Embryonic facial prominence (tissue), 1 donor: ENCODE measurements at regions not wholly inside any gene's neighbourhood (a gene's known extent, or its start where the extent isn't known, plus 50 kb on each side); places are given as distances from the start of the nearest gene placed in this dataset.

Experiments
- DNase-seq: peaks from one replicate; pipeline ENCODE4 v3.0.0-alpha.2; 2016; ENCODE audit errors: extremely low spot score

GRCh38 chr17:72574675-72575510 lies 454.1 kb downstream of the SOX9 start:
- DNase-seq = no peak

- no peak for DNase-seq
Measured at GRCh38 chr17:72575542-72576233, 454.9 kb downstream of the SOX9 start.

DNA sequence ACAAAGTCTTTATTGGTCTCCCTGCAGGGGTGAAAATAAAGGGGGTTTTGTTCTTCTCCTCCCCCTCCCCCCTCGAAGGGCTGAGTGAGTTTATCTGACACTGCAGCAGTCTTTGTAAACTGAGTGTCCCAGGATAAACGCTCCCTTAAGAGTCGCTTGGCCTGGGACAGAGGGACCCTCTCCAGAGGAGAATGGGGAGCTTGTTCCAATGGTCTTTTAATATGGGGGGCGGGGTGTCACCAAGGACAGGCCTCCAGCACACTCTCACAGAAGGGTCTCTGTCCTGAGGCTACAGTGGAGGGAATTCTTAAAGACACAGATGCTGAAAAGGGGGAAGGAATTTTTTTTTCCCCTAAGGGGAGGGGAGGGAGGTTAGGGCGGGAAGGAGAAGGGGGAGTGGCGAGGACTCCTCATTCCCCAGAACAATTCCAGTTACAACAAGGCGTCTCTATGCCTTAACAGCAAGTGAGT lies 455.5 kb downstream of the SOX9 start:
- DNase-seq = no peak

GRCh38 chr17:72578817-72579470 lies 458.1 kb downstream of the SOX9 start:
- DNase-seq = no peak

DNA sequence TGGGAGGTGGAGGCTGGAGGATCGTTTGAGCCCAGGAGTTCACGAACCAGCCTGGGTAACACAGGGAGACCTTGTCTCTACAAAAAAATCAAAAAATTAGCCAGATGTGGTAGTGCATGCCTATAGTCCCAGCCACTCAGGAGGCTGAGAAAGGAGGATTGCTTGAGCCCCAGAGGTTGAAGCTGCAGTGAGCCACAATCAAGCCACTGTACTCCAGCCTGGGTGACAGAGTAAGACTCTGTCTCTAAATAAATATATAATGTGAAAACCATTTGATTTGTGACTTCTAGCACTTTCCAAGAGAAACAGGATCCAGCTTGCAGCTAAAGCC lies 459.1 kb downstream of the SOX9 start:
- DNase-seq = no peak

DNA sequence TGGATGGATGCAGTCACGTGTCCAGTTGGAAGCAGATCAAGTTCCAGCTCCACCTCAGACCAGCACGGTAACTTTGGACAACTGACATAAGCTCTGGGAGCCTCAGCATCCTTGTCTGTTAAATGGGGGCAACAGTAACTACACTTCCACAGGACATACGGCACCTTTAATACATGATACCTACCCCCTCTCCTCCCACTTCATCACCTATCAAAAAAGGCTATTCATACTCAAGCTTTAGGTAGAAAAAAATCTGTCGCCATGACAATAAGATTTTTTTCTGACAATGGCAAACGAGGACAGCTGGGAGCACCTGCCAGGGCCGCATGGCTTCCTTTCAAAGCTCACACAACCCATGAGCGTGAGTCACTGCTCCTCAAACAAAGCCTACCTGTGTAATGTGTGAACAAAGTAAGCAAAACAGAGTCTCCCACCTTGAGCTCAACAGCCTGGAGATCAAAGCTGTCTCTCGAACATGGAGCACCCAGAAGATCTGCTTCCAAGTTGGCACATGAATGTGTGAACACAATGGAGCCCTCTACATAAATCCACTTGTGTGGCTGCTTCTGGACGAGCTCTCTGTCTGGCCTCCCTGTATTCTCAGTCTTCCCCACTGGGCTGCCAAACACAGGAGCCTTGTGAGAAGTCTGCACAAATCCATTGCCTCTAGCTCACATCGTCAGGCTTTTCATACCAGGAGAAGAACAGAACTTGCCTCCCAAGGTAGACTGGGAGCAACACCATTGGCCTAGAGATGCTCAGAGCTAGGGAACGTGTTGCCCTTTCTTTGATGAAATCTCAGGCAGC lies 459.7 kb downstream of the SOX9 start:
- DNase-seq = no peak

- DNase-seq = no peak
Measured at GRCh38 chr17:72587156-72587555, 466.3 kb downstream of the SOX9 start.

GRCh38 chr17:72587773-72588511 lies 467.1 kb downstream of the SOX9 start:
- DNase-seq = no peak

DNA sequence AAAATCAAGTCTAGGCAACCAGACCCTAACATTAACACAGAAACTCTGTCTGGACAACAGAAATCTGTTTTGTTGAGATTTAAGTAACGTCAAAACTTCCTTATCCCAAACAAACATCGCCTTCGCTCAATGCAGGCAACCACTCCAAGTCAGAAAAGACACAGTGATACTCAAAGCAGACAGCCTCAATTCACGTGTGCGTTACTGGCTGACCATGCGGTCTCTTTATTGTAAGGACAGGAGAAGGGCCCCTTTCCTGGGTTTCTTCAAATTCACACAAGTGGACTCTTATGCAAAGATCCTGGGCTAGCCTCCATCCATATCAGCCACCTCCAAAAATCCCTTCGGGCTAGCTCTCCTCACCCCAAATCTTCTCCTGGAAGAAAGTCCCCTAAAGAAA lies 467.7 kb downstream of the SOX9 start:
- no peak for DNase-seq

DNA sequence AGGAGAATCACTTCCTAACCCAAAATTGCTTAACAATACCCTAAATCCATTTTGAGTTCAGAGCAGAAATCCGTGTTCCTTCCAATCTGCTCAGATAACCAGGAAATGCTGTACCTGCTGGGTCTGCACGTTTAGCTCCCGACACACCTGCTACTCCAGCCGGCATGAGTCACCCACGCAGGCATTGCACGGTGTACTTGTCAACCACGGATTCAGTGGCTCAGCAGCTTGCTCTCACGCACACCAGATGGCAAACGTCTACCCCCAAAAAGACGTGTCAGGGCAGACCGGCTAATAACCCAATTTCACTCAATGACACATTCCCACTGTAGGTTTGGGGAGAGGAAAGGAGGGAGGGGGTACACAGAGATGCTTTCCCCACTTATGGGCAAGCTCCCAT lies 468.1 kb downstream of the SOX9 start:
- no peak for DNase-seq

DNA sequence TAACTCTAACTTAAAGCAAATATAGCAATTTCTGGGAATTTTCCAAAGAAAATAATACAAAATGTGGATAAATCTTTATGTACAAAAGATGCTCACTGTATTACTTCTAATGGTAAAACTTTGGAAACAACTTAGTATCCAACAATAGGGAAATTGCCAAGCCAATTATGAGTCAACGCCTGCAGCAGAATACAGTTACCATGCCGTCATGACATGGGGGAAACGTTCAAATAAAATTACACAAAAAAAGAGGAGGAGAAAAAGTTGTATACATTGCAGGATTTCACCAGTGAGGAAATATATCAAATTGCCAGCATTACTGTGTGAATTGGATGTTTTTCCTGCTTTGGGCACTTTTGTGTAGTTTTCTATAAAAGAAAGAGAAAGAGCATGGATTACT lies 469.6 kb downstream of the SOX9 start:
- no peak for DNase-seq

DNA sequence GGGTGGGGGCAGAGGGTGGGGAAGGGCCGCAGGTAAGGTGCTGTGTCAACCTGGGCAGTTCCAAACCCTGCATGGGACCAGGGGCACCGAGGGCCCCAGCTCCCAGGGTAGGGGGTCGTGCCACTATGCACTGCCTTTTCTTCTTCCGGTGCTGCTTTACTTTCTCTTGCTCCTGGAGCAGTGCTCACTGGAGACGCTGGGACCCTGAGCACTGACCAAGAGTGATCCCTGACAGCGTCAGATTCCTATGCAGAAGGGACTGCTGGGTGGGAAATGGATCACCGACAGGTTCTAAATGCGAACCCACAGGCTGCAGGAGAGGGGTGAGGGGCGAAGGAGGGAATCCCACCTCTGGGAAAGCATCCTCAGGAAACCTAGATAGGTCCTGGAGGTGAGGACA lies 470.1 kb downstream of the SOX9 start:
- no peak for DNase-seq

- DNase-seq = no peak
Measured at GRCh38 chr17:72591289-72592241, 470.7 kb downstream of the SOX9 start.

DNA sequence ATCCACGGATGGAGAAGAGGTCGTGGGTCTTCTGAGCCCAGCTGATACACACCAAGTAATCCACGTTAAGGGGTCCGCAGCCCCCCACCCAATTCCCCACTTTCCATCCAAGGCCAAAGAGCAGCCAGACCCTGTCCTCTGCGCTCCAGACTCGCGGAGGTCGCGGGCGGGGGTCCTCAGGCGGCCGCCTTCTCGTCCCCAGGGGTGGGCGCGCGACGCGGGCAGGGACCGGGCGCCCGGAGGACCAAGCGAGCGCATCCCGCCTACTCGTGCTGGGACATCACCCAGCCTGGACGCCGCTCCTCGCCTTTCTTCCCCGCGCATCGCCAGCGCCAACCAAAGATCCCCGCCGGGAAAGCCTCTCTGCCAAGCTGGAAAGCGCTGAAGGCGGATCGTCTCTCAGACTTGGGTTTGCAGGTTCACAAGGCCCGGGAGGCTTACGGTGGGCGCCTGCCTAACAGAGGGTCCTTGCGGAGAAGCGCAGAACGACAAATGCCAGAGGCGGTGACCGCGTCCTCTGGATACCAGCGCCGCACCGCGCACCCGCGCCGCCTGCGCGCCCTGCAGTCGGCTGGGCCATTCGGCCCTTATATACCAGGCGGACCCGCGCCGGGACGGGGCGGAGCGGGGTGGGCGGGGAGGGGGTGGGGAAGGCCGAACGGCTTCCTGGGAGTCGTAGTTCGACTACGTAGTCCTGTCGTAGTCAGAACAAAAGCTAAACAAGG lies 471.6 kb downstream of the SOX9 start:
- peak; percentile 63 for DNase-seq

DNA sequence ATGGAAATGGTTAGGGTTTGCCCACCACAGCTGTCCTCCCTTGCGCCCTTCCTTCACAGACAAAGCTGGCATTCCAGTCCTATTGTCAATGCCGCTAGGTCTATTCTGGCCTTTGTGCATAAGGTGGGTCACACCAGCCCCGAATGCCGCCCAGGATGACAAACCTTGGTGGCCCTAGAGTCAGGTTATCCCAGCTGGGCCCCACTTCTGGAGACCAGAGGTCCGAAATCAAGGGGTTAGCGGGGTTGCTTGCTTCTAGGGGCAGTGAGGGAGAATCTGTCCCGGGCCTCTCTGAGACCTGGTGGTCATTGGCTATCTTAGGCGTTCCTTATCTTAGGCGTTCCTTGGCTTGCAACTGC lies 472.1 kb downstream of the SOX9 start:
- DNase-seq = no peak

GRCh38 chr17:72594248-72594647 lies 473.4 kb downstream of the SOX9 start:
- no peak for DNase-seq
